CD4-positive, alpha-beta T cell (primary cell): ENCODE measurements at regions not wholly inside any gene's neighbourhood (a gene's known extent, or its start where the extent isn't known, plus 50 kb on each side); places are given as distances from the start of the nearest gene placed in this dataset.

Experiments used
- ATAC-seq: fragments of 200-7000 bp; cut with Tn5 transposase; one replicate; pipeline ENCODE4 v1.10.0; 2022; ENCODE audit warnings: mild to moderate bottlenecking; ENCODE audit not compliant: poor library complexity
- CTCF ChIA-PET: fragments of 350-600 bp; sonication (Branson Sonifier 250); formaldehyde crosslinking; loops from one replicate; lab custom pipeline; 2021; ENCODE audit warnings: antibody characterized with exemption, inconsistent platforms; lab: Charles Lee
- POLR2A ChIA-PET: fragments of 350-600 bp; sonication (Branson Sonifier 250); formaldehyde crosslinking; loops from one replicate; lab custom pipeline; 2021; ENCODE audit warnings: antibody characterized with exemption, inconsistent platforms; lab: Charles Lee
- DNase-seq, 14 experiments: peaks; one replicate each; pipeline ENCODE4 v3.0.0-alpha.2; 2013 to 2020; ENCODE audit warnings: mixed read lengths in 2 of 14
- H3K27ac ChIP-seq, 2 donors: one replicate each; pipeline versions ENCODE4 v1.5.1 to v1.7.0; 2013; ENCODE audit warnings: low read length in 2 of 2, low read depth in 1 of 2, mild to moderate bottlenecking in 1 of 2
- H3K27me3 ChIP-seq, 2 experiments: 1 replicate in 1 of 2; 2 replicates in 1 of 2; pipeline versions ENCODE4 v1.6.1 to v1.7.0; 2013; ENCODE audit warnings: low read length in 2 of 2, control low read depth in 1 of 2, mild to moderate bottlenecking in 1 of 2, moderate library complexity in 1 of 2; ENCODE audit not compliant: insufficient read depth in 2 of 2, control insufficient read depth in 1 of 2
- H3K36me3 ChIP-seq: one replicate; pipeline ENCODE4 v1.6.1; 2013; ENCODE audit warnings: low read length, control low read depth; ENCODE audit not compliant: insufficient read depth
- H3K4me1 ChIP-seq: one replicate; pipeline ENCODE4 v1.6.1; 2013; ENCODE audit warnings: low read length, control low read depth; ENCODE audit not compliant: insufficient read depth
- H3K4me3 ChIP-seq: one replicate; pipeline ENCODE4 v1.5.1; 2013; ENCODE audit warnings: mild to moderate bottlenecking, low read length, moderate library complexity
- H3K9me3 ChIP-seq, 2 experiments: 1 replicate in 1 of 2; 2 replicates in 1 of 2; pipeline versions ENCODE4 v1.6.1 to v1.7.0; 2013; ENCODE audit warnings: low read length in 2 of 2, mild to moderate bottlenecking in 2 of 2, control low read depth in 1 of 2, moderate library complexity in 1 of 2; ENCODE audit not compliant: control insufficient read depth in 1 of 2, insufficient read depth in 1 of 2
- H3K27ac Mint-ChIP-seq: one replicate; pipeline ENCODE4 v1.8.0; 2020; ENCODE audit warnings: mixed read lengths
- H3K27me3 Mint-ChIP-seq: one replicate; pipeline ENCODE4 v1.8.0; 2021; ENCODE audit warnings: mixed read lengths
- H3K36me3 Mint-ChIP-seq: one replicate; pipeline ENCODE4 v1.8.0; 2021; ENCODE audit warnings: low read depth, mixed read lengths
- H3K4me1 Mint-ChIP-seq: one replicate; pipeline ENCODE4 v1.8.0; 2021; ENCODE audit warnings: low read depth, mixed read lengths
- H3K4me3 Mint-ChIP-seq: one replicate; pipeline ENCODE4 v1.8.0; 2020; ENCODE audit warnings: mild to moderate bottlenecking, mixed read lengths
- H3K9me3 Mint-ChIP-seq: one replicate; pipeline ENCODE4 v1.8.0; 2020; ENCODE audit warnings: mixed read lengths
- CTCF ChIP-seq: fragments of 200-600 bp; IDR thresholded peaks from one replicate; pipeline ENCODE4 v1.8.0; 2022; ENCODE audit warnings: antibody characterized with exemption, mild to moderate bottlenecking
- intact Hi-C, 2 experiments: fragments of 100-400 bp; cut with DNase I in 1 of 2; cut with micrococcal nuclease in 1 of 2; formaldehyde crosslinking; loops; one replicate each; pipeline versions ENCODE4 v1.15.1 to v1.9.0; 2023 to 2025; cut with DNase I, micrococcal nuclease

- no peak overlapping the region for H3K27ac ChIP-seq
- Mint-ChIP-seq H3K36me3 (no peaks in the 10 kb centered on the region), H3K4me3 (no peak overlapping the region), H3K4me1 (no peaks in the 10 kb centered on the region), H3K27me3 (peaks cover 8% of the 10 kb centered on the region), H3K9me3 (no peaks in the 10 kb centered on the region), H3K27ac (no peak overlapping the region)
- POLR2A ChIA-PET, result no interaction called here
- TF ChIP-seq CTCF, result no peak
- no peaks in the 10 kb centered on the region for H3K9me3 ChIP-seq
- no peak overlapping the region for H3K4me3 ChIP-seq
- no peaks in the 10 kb centered on the region for H3K27me3 ChIP-seq
- intact Hi-C loops, result no loop called here
- DNase-seq (no peak), ATAC-seq (no peak)
- CTCF ChIA-PET, result no interaction called here
- no peaks in the 10 kb centered on the region for H3K36me3 ChIP-seq
- no peaks in the 10 kb centered on the region for H3K4me1 ChIP-seq
Observed at GRCh38 chr3:73210759-73211158, 149.3 kb downstream of the EBLN2 start.

DNA sequence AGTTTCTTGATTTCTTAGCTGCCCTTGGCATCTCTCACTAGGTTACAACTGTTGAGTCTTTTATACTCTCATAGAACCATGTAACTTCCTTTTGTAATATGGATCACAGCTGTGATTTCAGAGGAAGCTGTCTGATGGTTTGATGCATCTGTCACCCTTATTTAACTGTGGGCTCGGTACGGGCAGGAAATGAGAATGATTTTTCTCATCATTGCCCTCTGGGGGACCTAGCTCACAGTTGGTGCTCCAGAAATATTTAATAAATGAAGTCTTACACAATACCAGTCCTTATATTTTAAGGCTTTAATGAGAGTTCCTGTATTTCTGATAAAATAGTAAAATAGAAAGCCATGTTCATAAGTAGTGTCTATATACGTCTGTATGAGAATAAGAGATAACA is 151.2 kb downstream of the EBLN2 start:
- no peak for TF ChIP-seq CTCF
- Mint-ChIP-seq H3K27ac (no peak overlapping the region), H3K36me3 (no peaks in the 10 kb centered on the region), H3K4me3 (no peak overlapping the region), H3K27me3 (peaks cover 8% of the 10 kb centered on the region), H3K4me1 (no peaks in the 10 kb centered on the region), H3K9me3 (no peaks in the 10 kb centered on the region)
- Histone ChIP-seq H3K36me3 (no peaks in the 10 kb centered on the region), H3K27ac (no peak overlapping the region), H3K4me3 (no peak overlapping the region), H3K9me3 (no peaks in the 10 kb centered on the region), H3K27me3 (no peaks in the 10 kb centered on the region), H3K4me1 (no peaks in the 10 kb centered on the region)
- intact Hi-C loops, result no loop called here
- ChIA-PET POLR2A (no interaction called here), CTCF (no interaction called here)
- DNase-seq (no peak), ATAC-seq (no peak)

DNA sequence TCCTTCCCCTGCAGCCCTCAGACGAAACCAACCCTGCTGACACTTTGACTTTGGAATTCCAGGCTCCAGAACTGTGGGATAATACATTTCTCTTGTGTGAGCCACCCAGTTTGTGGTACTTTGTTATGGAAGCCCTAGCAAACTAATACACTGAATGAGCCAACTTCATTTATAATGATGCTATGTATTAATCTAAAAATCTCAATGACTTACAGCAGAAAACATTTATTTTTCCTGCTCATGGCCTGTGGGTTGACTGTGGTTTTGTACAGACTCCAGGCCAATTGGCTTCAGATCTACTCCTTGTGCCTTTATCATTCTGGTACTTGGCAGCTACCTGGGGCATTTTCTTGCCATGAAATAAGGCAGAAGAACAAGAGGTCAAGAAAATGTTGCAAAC is 152.4 kb downstream of the EBLN2 start:
- no peak for TF ChIP-seq CTCF
- no peak overlapping the region for H3K4me3 Mint-ChIP-seq
- ATAC-seq, result no peak
- Histone ChIP-seq H3K4me3 (no peak overlapping the region), H3K27ac (no peak overlapping the region), H3K36me3 (no peaks in the 10 kb centered on the region), H3K9me3 (no peaks in the 10 kb centered on the region), H3K4me1 (no peaks in the 10 kb centered on the region), H3K27me3 (no peaks in the 10 kb centered on the region)
- no peak overlapping the region for H3K27ac Mint-ChIP-seq
- no peaks in the 10 kb centered on the region for H3K4me1 Mint-ChIP-seq
- intact Hi-C loops, result no loop called here
- ChIA-PET POLR2A (no interaction called here), CTCF (no interaction called here)
- H3K9me3 Mint-ChIP-seq, result no peaks in the 10 kb centered on the region
- H3K27me3 Mint-ChIP-seq, result peaks cover 12% of the 10 kb centered on the region
- no peaks in the 10 kb centered on the region for H3K36me3 Mint-ChIP-seq
- no peak for DNase-seq
